T47D (cell line): ENCODE measurements at regions not wholly inside any gene's neighbourhood (a gene's known extent, or its start where the extent isn't known, plus 50 kb on each side); places are given as distances from the start of the nearest gene placed in this dataset.
A peak's percentile ranks its signal among the peaks of the same experiment; 100 is the strongest.
"Not testable (repeated sequence)": the region's sequence is repeated elsewhere in the genome, so short reads cannot be mapped to it uniquely, and the experiment has no call there.

ENCODE experiments used
- DNase-seq, 2 experiments: peaks; one replicate each; pipeline versions ENCODE4 v3.0.0 to v3.0.0-alpha.2; 2011 to 2012; ENCODE audit warnings: low read depth in 1 of 2, low spot score in 1 of 2
- JUND ChIP-seq: IDR thresholded peaks from 2 replicates; pipeline ENCODE4 v1.6.1; 2012; ENCODE audit warnings: low read depth
- in situ Hi-C: cut with HindIII; loops from 2 replicates; pipeline ENCODE4 v1.10.0; 2016; ENCODE audit warnings: low sequenced_read_pairs, low pct_unique_long_range_greater_than_20kb

DNA sequence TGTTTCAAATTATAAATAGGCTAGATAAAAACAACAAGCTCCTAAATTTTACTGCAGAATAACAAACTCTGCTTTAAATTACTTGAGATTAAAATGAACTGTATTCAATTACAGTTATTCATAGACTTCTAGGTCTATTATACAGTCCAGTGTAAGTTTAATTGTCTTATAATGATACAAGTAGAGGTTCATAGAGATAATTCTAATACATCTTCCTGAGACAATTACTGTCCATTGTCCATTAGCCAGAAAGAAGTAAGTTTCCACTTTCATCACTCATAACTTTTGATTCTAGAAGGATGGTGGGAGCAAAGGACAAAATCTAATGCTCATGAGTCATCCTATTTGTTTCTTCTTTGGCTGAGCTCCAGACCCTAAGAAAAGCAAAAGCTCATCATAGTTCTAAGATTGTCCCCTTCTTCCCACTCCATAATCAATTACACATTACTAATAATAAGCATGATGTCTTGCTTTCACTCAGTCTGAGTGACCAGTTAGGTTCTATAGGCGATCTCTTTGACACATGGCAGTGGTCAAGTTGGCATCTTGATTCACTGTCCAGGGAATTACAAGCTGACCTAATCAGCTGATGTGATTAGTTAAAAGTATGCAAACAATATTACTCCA is 502.5 kb upstream of the IZUMO3 start:
- no peak for TF ChIP-seq JUND
- no peak for DNase-seq
- in situ Hi-C loops: no loop called here

DNA sequence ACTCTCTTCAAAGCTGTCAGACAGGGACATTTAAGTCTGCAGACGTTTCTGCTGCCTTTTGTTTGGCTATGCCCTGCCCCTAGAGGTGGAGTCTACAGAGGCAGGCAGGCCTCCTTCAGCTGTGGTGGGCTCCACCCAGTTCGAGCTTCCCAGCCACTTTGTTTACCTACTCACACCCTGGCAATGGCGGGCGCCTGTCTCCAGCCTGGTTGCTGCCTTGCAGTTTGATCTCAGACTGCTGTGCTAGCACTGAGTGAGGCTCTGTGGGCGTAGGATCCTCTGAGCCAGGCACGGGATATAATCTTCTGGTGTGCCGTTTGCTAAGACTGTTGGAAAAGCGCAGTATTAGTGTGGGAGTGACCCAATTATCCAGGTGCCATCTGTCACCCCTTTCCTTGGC is 499.8 kb upstream of the IZUMO3 start:
- in situ Hi-C loops, DNase-seq: not testable (repeated sequence)

DNA sequence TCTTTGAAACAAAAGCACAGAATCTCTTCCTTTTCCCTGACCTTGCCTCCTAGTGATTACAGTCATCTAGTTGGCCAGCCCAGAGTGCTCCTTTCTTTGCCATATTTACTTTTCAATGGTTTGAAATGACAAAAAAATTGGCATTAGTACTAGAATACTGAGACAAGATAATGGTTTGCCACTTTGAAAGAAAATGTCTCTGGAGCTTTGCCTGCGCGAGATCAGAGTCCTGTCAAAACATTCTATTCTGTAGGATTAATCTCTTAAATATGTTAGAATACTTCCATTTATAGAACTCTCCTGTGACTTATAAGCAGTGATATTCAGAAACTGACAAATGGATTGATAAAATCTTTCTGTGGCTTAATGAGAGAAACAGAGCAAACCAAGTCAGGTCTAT is 484.0 kb upstream of the IZUMO3 start:
- in situ Hi-C loops: no loop called here
- TF ChIP-seq JUND: no peak

DNA sequence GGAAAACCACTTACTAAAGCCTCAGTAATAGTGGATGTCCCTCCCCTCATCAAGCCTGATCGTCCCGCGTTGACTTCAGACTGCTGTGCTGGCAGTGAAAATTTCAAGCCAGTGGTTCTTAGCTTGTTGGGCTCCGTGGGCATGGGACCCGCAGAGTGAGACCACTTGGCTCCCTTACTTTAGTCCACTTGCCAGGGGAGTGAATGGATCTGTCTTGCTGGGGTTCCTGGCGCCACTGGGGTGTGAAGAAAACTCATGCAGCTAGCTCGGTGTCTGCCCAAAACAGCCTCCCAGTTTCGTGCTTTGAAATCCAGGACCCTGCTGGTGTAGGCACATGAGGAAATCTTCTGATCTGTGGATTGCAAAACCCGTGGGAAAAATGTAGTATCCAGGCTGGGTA is 480.0 kb upstream of the IZUMO3 start:
- TF ChIP-seq JUND: no peak
- DNase-seq: no peak
- in situ Hi-C loops: no loop called here

More for the DNA sequence above, 484.0 kb upstream of the IZUMO3 start:
- no peak for DNase-seq

DNA sequence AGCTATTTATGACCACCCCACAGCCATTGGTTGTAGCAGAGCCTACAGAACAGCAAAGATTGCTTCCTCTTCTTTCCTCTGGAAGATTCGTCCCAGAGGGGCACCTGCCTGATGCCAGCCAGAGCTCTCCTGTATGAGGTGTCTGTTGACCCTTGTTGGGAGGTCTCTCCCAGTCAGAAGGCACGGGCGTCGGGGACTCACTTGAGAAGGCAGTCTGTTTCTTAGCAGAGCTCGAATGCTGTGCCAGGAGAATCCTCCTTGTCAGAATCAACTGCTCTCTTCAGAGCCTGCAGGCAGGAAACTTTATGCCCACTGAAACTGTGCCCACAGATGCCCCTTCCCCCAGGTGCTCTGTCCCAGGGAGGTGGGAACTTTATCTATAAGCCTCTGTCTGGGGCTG is 479.5 kb upstream of the IZUMO3 start:
- in situ Hi-C loops: no loop called here
- no peak for DNase-seq
- no peak for TF ChIP-seq JUND

DNA sequence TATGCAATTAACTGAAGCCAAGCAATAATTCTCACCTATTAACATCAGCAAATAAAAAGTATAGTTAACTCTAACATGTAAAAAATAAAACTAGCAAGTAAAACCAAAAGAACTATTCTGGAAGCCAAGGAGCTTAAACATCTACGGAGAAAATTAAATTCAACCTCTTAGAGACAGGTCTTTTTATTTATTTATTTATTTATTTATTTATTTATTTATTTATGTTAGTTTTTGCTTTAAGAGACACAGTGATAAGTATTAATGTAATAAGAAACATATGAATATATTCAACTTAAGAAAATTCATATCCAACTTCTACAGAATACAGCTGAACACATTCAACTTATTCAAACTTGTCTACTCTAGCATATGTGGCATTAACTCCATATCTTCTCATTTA is 472.1 kb upstream of the IZUMO3 start:
- no peak for DNase-seq
- TF ChIP-seq JUND: no peak
- in situ Hi-C loops: no loop called here

DNA sequence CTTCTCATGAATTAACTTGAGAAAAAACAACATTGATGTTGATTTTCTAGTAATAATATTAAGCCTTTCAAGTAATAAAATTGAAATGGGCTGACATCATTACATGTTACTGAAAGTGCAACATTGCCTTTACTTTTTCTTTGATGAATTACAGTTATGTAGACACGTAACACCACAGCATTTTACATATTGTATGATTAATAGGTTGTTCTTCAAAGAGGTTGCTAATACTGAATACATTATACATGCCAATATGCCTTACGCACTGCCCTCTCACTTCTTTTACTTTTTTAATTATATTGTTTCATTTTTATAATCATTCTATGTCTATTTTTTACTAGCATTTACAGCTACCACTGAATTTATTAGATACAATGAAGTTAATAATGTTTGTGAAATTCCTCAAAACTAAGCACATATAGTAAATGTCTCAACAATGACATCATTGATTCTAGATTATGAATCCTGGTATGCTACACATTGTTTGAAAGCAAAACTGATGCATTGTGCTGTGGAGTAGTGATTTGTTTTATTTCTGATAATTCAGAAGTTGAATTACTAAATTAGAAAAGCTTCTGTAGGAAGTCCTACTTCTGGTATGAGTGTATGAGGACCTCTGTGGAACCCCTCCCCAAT is 464.4 kb upstream of the IZUMO3 start:
- DNase-seq: no peak
- in situ Hi-C loops: no loop called here
- no peak for TF ChIP-seq JUND

DNA sequence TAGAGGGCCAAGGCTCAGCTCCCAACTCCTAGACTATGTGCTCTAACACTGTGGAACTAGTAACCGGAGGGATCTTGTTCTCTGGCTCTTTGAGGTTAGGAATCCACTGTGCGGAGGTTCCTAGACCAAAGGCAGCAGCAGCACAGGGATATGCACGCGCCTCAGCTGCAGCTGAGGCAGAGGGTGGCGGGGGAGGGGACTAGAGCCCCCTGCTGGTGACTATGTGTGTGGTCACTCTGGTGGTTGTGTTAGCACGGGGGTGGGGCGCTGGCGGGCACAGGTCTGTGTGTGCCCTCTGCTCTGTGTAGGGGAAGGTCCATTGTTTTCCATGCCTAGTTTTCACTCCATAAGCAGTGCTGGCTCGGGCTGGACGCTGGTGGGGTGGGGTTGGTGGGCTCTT is 458.0 kb upstream of the IZUMO3 start:
- in situ Hi-C loops: no loop called here
- no peak for TF ChIP-seq JUND
- peak in 1 of 2 experiments; percentile 9 for DNase-seq

DNA sequence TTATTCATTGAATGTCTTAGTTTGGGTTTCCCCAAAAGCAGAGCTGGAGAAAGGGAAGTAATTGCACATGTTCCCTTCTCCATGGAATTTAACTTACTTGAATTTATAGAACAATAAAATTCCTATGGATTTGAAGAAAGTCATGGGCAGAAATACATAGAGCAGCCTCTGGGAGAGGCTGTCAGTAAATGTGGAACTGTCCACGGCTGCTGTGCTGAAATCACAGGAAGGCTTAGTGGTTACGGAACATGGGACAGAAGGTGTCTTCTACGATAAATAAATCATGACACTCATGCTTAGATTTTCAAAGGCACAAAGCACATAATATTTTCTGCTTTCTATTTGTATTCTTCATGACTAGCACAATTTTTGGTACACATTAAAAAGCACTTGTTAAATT is 440.6 kb upstream of the IZUMO3 start:
- in situ Hi-C loops: no loop called here
- no peak for TF ChIP-seq JUND
- DNase-seq: peak in 1 of 2 experiments; percentile 54

DNA sequence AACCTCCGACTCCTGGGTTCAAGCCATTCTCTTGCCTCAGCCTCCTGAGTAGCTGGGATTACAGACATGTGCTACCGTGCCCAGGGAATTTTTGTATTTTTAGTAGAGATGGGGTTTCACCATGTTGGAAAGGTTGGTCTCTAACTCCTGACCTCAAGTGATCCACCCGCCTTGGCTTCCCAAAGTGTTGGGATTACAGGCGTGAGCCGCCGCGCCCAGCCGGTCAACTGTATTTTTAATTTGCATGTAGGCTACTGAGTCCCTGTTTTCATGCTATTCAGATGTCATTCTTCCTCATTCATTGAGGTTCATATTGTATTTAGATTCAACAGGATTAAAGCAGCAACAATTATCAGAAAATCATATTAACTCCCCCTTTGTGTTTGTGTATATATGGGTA is 425.1 kb upstream of the IZUMO3 start:
- in situ Hi-C loops, DNase-seq: not testable (repeated sequence)

DNA sequence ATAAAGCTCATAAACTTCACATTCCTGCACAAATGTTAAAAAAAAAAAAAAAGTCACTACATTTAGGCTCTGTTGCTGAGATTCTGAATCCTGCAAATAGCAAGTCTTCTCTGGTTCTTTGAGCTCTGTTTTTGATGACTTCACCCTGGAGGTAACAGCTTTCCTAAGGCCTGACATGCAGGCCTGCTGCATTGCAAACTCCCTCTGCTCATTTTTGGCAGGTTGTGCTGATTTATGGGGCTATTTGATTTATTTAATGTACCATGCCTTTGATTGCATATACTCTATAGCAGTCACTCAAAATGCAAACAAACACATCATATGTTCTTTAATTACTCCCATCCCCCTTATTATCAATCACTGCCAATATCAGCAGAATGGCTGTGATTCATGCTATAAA is 416.1 kb upstream of the IZUMO3 start:
- in situ Hi-C loops: no loop called here
- DNase-seq: no peak

DNA sequence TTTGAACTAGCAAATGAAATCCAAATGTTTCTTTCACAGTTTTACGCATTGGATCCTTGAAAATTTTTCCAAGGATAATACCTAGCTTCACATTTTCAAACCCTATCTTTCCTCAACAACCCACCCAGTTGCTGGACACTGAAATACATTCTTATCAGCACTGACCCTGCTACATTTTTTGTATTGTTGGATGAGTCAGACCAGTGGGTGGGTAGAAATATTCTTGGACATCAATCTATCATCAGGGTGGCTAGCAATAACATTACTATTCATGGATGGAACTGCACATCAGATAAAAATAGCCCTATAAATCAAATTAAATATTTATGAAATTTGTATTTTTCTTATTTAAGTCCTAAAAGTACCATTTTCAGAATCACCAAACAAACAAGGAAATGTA is 407.4 kb upstream of the IZUMO3 start:
- no peak for DNase-seq
- in situ Hi-C loops: no loop called here
- TF ChIP-seq JUND: no peak

More for the DNA sequence above, 416.1 kb upstream of the IZUMO3 start:
- TF ChIP-seq JUND: no peak

DNA sequence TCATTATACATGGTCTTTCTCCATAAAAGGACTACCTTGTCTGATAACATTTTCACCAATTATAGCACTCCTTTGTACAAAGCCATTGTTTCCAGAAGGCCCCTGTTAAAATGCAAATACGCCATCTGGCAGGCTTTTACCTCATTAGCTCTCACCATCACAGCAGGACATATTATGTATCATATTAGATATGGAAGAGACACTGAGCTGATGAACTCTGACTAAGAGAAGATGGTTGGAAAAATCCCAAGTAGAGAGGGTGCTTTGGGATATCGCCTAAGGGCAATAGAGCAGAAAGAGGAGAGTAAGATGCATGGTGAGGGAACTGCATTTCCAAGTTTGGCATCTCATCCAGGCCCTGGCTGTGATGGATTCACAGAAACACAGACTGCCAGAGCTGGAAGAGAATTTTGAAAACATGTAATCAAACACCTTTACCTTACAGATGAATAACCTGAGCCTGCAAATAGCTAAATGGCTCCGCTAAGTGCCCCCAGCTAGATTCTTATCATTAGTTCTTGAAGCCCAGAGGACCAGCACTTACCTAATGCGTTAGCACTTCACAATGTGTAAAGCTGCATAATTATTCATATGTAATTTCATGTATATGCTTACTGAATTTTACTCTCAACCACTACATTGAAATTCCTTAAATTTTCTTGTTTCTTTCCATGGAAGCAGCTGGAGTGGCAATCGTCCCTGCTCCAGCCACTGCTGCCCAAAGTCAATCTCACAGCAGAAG is 393.6 kb upstream of the IZUMO3 start:
- in situ Hi-C loops: no loop called here
- DNase-seq: no peak
- no peak for TF ChIP-seq JUND
